H1 (cell line): ENCODE measurements at regions not wholly inside any gene's neighbourhood (a gene's known extent, or its start where the extent isn't known, plus 50 kb on each side); places are given as distances from the start of the nearest gene placed in this dataset.

Experiments used
- CTCF ChIA-PET: fragments of 300-600 bp; sonication (Branson Sonifier 250); formaldehyde crosslinking; loops from one replicate; lab custom pipeline; 2021; ENCODE audit not compliant: partially characterized antibody; lab: Charles Lee
- POLR2A ChIA-PET: fragments of 300-600 bp; sonication (Branson Sonifier 250); formaldehyde crosslinking; loops from one replicate; lab custom pipeline; 2021; ENCODE audit warnings: inconsistent platforms; ENCODE audit not compliant: partially characterized antibody; lab: Charles Lee
- DNase-seq, 2 experiments: peaks; one replicate each; pipeline versions ENCODE4 v3.0.0 to v3.0.0-alpha.2; 2010 to 2022; ENCODE audit warnings: low spot score in 2 of 2, low read depth in 1 of 2, mixed read lengths in 1 of 2
- FAIRE-seq: peaks from 2 replicates; lab custom pipeline; 2011; peaks lifted over from hg19 to GRCh38; lab: Jason Lieb, UNC
- H2AFZ ChIP-seq: 2 replicates; pipeline ENCODE4 v1.8.1; 2012; ENCODE audit warnings: low read length, inconsistent platforms
- H2AK5ac ChIP-seq: 2 replicates; pipeline ENCODE4 v1.6.1; 2013; ENCODE audit warnings: low read depth, low read length
- H2BK120ac ChIP-seq: replicated peaks from 2 replicates; pipeline ENCODE3; 2013; ENCODE audit warnings: low read depth, low read length, inconsistent platforms
- H2BK12ac ChIP-seq: 2 replicates; pipeline ENCODE4 v1.6.1; 2013; ENCODE audit warnings: low read depth, low read length
- H2BK15ac ChIP-seq: 2 replicates; pipeline ENCODE4 v1.6.1; 2013; ENCODE audit warnings: low read length
- H2BK20ac ChIP-seq: 2 replicates; pipeline ENCODE4 v1.6.1; 2013; ENCODE audit warnings: low read length
- H2BK5ac ChIP-seq: 2 replicates; pipeline ENCODE4 v1.6.1; 2013; ENCODE audit warnings: low read depth, low read length
- H3K14ac ChIP-seq: 2 replicates; pipeline ENCODE4 v1.6.1; 2013; ENCODE audit warnings: inconsistent platforms; ENCODE audit not compliant: insufficient read length
- H3K18ac ChIP-seq: 2 replicates; pipeline ENCODE4 v1.6.1; 2013; ENCODE audit warnings: low read length; ENCODE audit errors: extremely low read depth
- H3K23ac ChIP-seq: 2 replicates; pipeline ENCODE4 v1.6.1; 2013; ENCODE audit warnings: inconsistent platforms; ENCODE audit not compliant: insufficient read length
- H3K23me2 ChIP-seq: 2 replicates; pipeline ENCODE4 v1.6.1; 2013; ENCODE audit warnings: low read depth, low read length
- H3K27ac ChIP-seq: 2 replicates; pipeline ENCODE4 v1.6.1; 2011; ENCODE audit warnings: low read depth, low read length, inconsistent platforms
- H3K27me3 ChIP-seq, 4 experiments: replicated peaks in 1 of 4; 1 replicate in 1 of 4; 2 replicates in 3 of 4; pipeline versions ENCODE4 v1.6.1 to v1.8.1; 2011 to 2013; ENCODE audit warnings: low read length in 3 of 4, mild to moderate bottlenecking in 3 of 4, inconsistent platforms in 2 of 4, mixed read lengths in 2 of 4, moderate library complexity in 1 of 4; ENCODE audit not compliant: control insufficient read depth in 3 of 4, insufficient read depth in 3 of 4; ENCODE audit errors: extremely low read depth in 1 of 4
- H3K36me3 ChIP-seq, 4 experiments: 2 replicates each; pipeline versions ENCODE4 v1.6.1 to v1.8.1; 2011 to 2013; ENCODE audit warnings: mild to moderate bottlenecking in 4 of 4, low read length in 3 of 4, moderate library complexity in 2 of 4, control low read depth in 1 of 4, inconsistent platforms in 1 of 4; ENCODE audit not compliant: insufficient read depth in 4 of 4, control insufficient read depth in 2 of 4
- H3K4ac ChIP-seq: replicated peaks from 2 replicates; pipeline ENCODE3; 2013; ENCODE audit warnings: low read length, low read depth, mixed read lengths, inconsistent platforms; ENCODE audit not compliant: insufficient read length
- H3K4me1 ChIP-seq, 4 experiments: replicated peaks in 1 of 4; 1 replicate in 1 of 4; 2 replicates in 3 of 4; pipeline versions ENCODE4 v1.6.1 to v1.8.1; 2011 to 2013; ENCODE audit warnings: low read length in 3 of 4, inconsistent platforms in 2 of 4, mixed read lengths in 1 of 4; ENCODE audit not compliant: insufficient read depth in 4 of 4, control insufficient read depth in 3 of 4
- H3K4me2 ChIP-seq, 2 experiments: 2 replicates each; pipeline versions ENCODE4 v1.6.1 to v1.8.1; 2011 to 2013; ENCODE audit warnings: low read depth in 2 of 2, low read length in 2 of 2, control low read depth in 1 of 2, inconsistent platforms in 1 of 2, mild to moderate bottlenecking in 1 of 2; ENCODE audit not compliant: insufficient read depth in 1 of 2
- H3K4me3 ChIP-seq, 4 experiments: fragments of 200-600, 300-600 bp in 1 of 4; sonication (generic), shearing (Covaris generic), sonication (Bioruptor Twin) in 1 of 4; 2 replicates each; pipeline versions ENCODE4 v1.5.1 to v1.8.1; 2011 to 2016; ENCODE audit warnings: low read length in 4 of 4, low read depth in 3 of 4, control low read depth in 2 of 4, inconsistent platforms in 2 of 4, mild to moderate bottlenecking in 2 of 4, mixed read lengths in 1 of 4, moderate library complexity in 1 of 4; ENCODE audit not compliant: insufficient read depth in 2 of 4; ENCODE audit errors: extremely low read depth in 1 of 4
- H3K56ac ChIP-seq: replicated peaks from 2 replicates; pipeline ENCODE3; 2013; ENCODE audit warnings: low read depth, mild to moderate bottlenecking, mixed read lengths, low read length, inconsistent platforms; ENCODE audit not compliant: insufficient read length
- H3K79me1 ChIP-seq: 2 replicates; pipeline ENCODE4 v1.6.1; 2013; ENCODE audit warnings: low read depth, low read length, control low read depth
- H3K79me2 ChIP-seq, 2 experiments: 2 replicates each; pipeline versions ENCODE4 v1.6.1 to v1.8.1; 2012 to 2013; ENCODE audit warnings: low read length in 2 of 2, mild to moderate bottlenecking in 2 of 2, inconsistent platforms in 1 of 2; ENCODE audit not compliant: insufficient read depth in 2 of 2, control insufficient read depth in 1 of 2
- H3K9ac ChIP-seq, 4 experiments: replicated peaks in 1 of 4; 1 replicate in 1 of 4; 2 replicates in 3 of 4; pipeline versions ENCODE4 v1.6.1 to v1.8.1; 2011 to 2013; ENCODE audit warnings: low read depth in 3 of 4, low read length in 3 of 4, control low read depth in 2 of 4, mild to moderate bottlenecking in 2 of 4, moderate library complexity in 2 of 4, inconsistent platforms in 1 of 4; ENCODE audit errors: extremely low read depth in 1 of 4
- H3K9me3 ChIP-seq, 2 experiments: 2 replicates each; pipeline versions ENCODE4 v1.6.1 to v1.8.1; 2012 to 2013; ENCODE audit warnings: mild to moderate bottlenecking in 2 of 2, moderate library complexity in 2 of 2, control low read depth in 1 of 2, inconsistent platforms in 1 of 2, low read depth in 1 of 2, low read length in 1 of 2, mixed read lengths in 1 of 2; ENCODE audit not compliant: insufficient read depth in 2 of 2
- H4K20me1 ChIP-seq, 2 experiments: replicated peaks in 1 of 2; 2 replicates each; pipeline versions ENCODE3 to v1.8.1; 2011 to 2013; ENCODE audit warnings: inconsistent platforms in 2 of 2, low read length in 2 of 2, mild to moderate bottlenecking in 1 of 2; ENCODE audit not compliant: insufficient read depth in 2 of 2, control insufficient read depth in 1 of 2
- H4K5ac ChIP-seq: 2 replicates; pipeline ENCODE4 v1.6.1; 2013; ENCODE audit warnings: low read length, low read depth, mixed read lengths, inconsistent platforms; ENCODE audit not compliant: insufficient read length
- H4K8ac ChIP-seq: 2 replicates; pipeline ENCODE4 v1.8.0; 2013; ENCODE audit warnings: mild to moderate bottlenecking, moderate library complexity, low read length, inconsistent platforms; ENCODE audit not compliant: insufficient read depth; ENCODE audit errors: extremely low read depth
- H4K91ac ChIP-seq: replicated peaks from 2 replicates; pipeline ENCODE3; 2013; ENCODE audit warnings: low read length, mixed read lengths, inconsistent platforms; ENCODE audit not compliant: insufficient read length
- HDAC6 ChIP-seq: IDR thresholded peaks from one replicate; pipeline ENCODE4 v1.7.1; 2012; ENCODE audit warnings: low read depth, mild to moderate bottlenecking, inconsistent platforms, low read length, moderate library complexity
- JUN ChIP-seq: IDR thresholded peaks from 2 replicates; pipeline ENCODE4 v1.6.1; 2011; ENCODE audit warnings: low read depth, mild to moderate bottlenecking, improper control_type of control experiment, low read length
- POU5F1 ChIP-seq: IDR thresholded peaks from 2 replicates; pipeline ENCODE4 v1.6.1; 2011; ENCODE audit warnings: low read depth, mild to moderate bottlenecking, low read length, moderate library complexity
- RBBP5 ChIP-seq: IDR thresholded peaks from 2 replicates; pipeline ENCODE4 v1.7.1; 2012; ENCODE audit warnings: low read depth, mild to moderate bottlenecking, inconsistent platforms, low read length, moderate library complexity, borderline replicate concordance
- SIX5 ChIP-seq: IDR thresholded peaks from 2 replicates; pipeline ENCODE4 v1.6.1; 2011; ENCODE audit warnings: mild to moderate bottlenecking, low read depth, low read length
- USF2 ChIP-seq: IDR thresholded peaks from 2 replicates; pipeline ENCODE4 v1.6.1; 2011; ENCODE audit warnings: low read length, improper control_type of control experiment
- YY1 ChIP-seq: IDR thresholded peaks from 2 replicates; pipeline ENCODE4 v1.6.1; 2011; ENCODE audit warnings: low read depth, mild to moderate bottlenecking, low read length

- no peak overlapping the region for H3K14ac ChIP-seq
- H2BK5ac ChIP-seq: no peak overlapping the region
- H3K4me3 ChIP-seq: no peak overlapping the region
- no peak overlapping the region for H4K91ac ChIP-seq
- POLR2A ChIA-PET: no interaction called here
- no peak overlapping the region for H3K9ac ChIP-seq
- no peak overlapping the region for H2AK5ac ChIP-seq
- no peaks in the 10 kb centered on the region for H3K9me3 ChIP-seq
- H3K79me1 ChIP-seq: no peaks in the 10 kb centered on the region
- no peaks in the 10 kb centered on the region for H3K79me2 ChIP-seq
- no peak overlapping the region for H2BK12ac ChIP-seq
- H3K4ac ChIP-seq: no peak overlapping the region
- no peaks in the 10 kb centered on the region for H4K20me1 ChIP-seq
- no peaks in the 10 kb centered on the region for H3K23me2 ChIP-seq
- H2BK20ac ChIP-seq: no peak overlapping the region
- H3K56ac ChIP-seq: no peak overlapping the region
- H3K4me2 ChIP-seq: no peak overlapping the region
- no peaks in the 10 kb centered on the region for H3K4me1 ChIP-seq
- H3K18ac ChIP-seq: no peak overlapping the region
- H2BK15ac ChIP-seq: no peak overlapping the region
- no peak overlapping the region for H4K8ac ChIP-seq
- no peak for FAIRE-seq
- H3K27ac ChIP-seq: no peak overlapping the region
- no peak overlapping the region for H4K5ac ChIP-seq
- CTCF ChIA-PET: no interaction called here
- no peaks in the 10 kb centered on the region for H3K27me3 ChIP-seq
- H3K23ac ChIP-seq: no peak overlapping the region
- no peak for DNase-seq
- H3K36me3 ChIP-seq: no peaks in the 10 kb centered on the region
- H2AFZ ChIP-seq: no peak overlapping the region
- H2BK120ac ChIP-seq: no peak overlapping the region
- TF ChIP-seq JUN (no peak), SIX5 (no peak), USF2 (no peak), HDAC6 (no peak), YY1 (no peak), POU5F1 (no peak), RBBP5 (no peak)
Measured at GRCh38 chr10:8319704-8320103, 265.2 kb downstream of the GATA3 start.
